ENCODE measurements at regions not wholly inside any gene's neighbourhood (a gene's known extent, or its start where the extent isn't known, plus 50 kb on each side); places are given as distances from the start of the nearest gene placed in this dataset.
A peak's percentile ranks its signal among the peaks of the same experiment; 100 is the strongest.

DNA sequence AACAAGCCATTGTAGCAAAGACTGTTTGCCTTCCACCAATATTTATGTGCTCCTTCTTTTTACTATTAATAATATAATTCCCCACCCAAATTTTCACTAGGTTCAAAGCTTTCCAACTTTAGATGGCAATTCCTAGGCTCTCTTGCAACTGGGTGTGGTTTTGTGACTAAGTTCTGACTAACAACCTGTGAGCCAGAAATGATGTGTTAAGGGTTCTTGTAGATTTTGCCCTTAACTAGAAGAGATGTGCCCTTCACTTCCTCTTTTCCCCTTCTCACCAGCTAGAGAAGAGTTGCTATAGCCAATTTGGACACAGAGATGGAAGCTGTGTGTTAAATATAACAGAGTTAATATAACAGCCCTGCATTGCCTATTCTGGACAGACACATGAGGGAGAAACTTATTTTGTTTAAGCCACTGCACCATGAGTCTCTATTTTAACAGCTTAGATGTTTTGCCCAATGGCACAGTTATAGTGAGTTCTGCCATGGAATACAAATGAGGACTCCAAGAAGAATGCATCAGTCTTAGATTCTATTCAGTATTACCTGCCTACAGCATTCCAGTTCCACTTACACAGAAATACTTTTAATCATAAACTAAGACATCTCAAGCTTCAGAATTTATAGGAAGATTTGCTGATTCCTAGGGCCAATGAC, 216.2 kb downstream of the DUSP6 start:
- no peak overlapping the region for H3K27ac Mint-ChIP-seq
- CTCF ChIA-PET = interaction anchor here (0.5 to 2.1 kb wide), 11 partner anchors 8 to 217 kb away, joined by 3 to 5 read pairs (median 3); partner anchors contain the start of gene DUSP6
- no peaks in the 10 kb centered on the region for H3K27me3 Mint-ChIP-seq
- no peak for DNase-seq
- no peak overlapping the region for H3K4me3 Mint-ChIP-seq
- no peaks in the 10 kb centered on the region for H3K9me3 Mint-ChIP-seq
- peaks cover 2% of the 10 kb centered on the region for H3K36me3 Mint-ChIP-seq (ENCODE audit: low read depth)
- peaks cover 34% of the 10 kb centered on the region for H3K4me1 Mint-ChIP-seq
- POLR2A ChIA-PET = interaction anchor here (0.6 kb wide), 1 partner anchor 174 kb away, joined by 3 read pairs; no protein-coding TSS in a partner anchor

DNA sequence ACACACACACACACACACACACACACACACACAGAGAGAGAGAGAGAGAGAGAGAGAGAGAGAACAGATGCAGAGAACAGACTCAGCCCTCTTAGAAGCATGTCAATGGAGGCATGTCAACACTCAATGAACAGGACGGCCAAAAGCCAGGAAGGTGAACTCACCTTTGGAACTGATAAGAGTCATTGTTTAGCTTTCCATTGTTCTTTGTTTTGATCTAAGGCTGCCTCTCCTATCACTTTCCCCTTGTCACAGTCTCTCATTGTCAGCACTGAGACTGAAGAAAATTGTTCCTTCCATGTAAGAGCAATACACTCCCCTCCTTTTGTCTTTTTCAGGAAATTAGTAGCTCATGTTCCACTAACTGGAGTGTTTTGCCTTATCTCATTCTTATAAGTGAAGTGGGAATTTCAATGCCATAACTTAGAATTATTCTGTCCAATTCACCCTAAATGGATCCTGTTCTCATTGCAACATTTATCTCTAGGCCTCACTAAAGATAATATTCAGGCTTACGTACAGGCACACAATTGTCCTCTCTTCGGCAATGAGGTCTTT, 218.0 kb downstream of the DUSP6 start:
- peaks cover 3% of the 10 kb centered on the region for H3K9me3 Mint-ChIP-seq
- no peak overlapping the region for H3K27ac Mint-ChIP-seq
- no peak overlapping the region for H3K4me3 Mint-ChIP-seq
- ChIA-PET CTCF (interaction anchor here (0.8 to 1.0 kb wide), 2 partner anchors 45 to 71 kb away, joined by 3 read pairs; no protein-coding TSS in a partner anchor), POLR2A (no interaction called here)
- H3K27me3 Mint-ChIP-seq = no peaks in the 10 kb centered on the region
- H3K36me3 Mint-ChIP-seq (ENCODE audit: low read depth) = no peaks in the 10 kb centered on the region
- no peak for DNase-seq
- peaks cover 37% of the 10 kb centered on the region for H3K4me1 Mint-ChIP-seq

DNA sequence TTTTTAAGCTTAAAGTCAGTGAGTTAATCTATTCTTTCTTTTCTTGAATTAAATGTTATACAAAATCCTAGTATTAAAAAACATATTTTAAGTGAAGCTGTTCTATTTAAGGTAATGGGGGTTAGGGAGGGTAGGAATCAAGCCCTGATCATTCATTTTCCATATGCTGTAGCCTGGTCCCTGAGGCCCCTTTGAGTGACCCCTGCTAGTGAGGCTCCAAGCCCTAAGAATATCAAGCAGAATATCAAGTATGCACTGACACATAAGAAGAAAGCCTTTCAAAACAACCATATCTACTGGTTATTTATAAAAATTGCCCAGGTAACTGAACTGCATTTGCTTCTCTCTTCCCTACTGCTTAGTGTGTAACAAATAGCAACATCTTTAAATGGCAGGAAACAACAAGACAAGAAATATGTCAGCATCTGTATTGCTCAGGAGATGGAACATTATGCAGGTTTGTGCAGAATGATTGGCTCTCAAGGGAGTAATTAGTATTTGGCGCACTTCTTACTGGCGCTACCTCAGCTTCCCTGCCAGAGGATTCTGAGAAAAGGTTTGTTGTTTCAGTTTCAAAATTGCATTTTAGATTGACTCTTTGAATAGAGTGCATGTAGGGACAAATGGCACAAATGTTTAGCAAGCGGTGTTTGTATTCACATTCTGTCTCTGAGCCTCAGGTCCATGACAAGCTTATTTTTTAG, 223.0 kb downstream of the DUSP6 start:
- DNase-seq = peak; percentile 7
- Mint-ChIP-seq H3K27ac (no peak overlapping the region), H3K9me3 (peaks cover 6% of the 10 kb centered on the region), H3K4me3 (no peak overlapping the region), H3K27me3 (no peaks in the 10 kb centered on the region), H3K36me3 (ENCODE audit: low read depth) (no peaks in the 10 kb centered on the region), H3K4me1 (peaks cover 3% of the 10 kb centered on the region)
- POLR2A ChIA-PET = interaction anchor here (0.6 kb wide), 1 partner anchor 242 kb away, joined by 4 read pairs; no protein-coding TSS in a partner anchor
- CTCF ChIA-PET = interaction anchor here (1.7 kb wide), 1 partner anchor 11 kb away, joined by 4 read pairs; no protein-coding TSS in a partner anchor

DNA sequence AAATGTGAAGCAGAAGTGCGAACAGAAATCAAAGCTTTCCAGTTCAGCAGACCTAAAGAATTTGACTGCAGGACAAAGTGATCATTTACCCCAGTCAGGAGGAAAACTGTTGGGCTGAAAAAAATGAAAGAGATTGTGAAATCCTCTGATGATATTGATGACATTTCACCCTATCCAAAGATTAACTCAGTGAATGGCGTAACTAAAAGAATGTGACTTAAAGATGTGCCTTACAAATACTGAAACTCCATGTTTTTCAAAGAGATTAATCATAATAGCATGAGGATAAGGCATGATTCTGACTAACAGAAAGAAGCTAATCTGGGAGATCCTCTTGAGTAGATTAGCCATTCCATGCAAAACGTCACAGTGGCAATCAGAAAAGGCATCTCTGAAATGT, 225.6 kb downstream of the DUSP6 start:
- ChIA-PET CTCF (interaction anchor here (1.0 kb wide), 1 partner anchor 16 kb away, joined by 3 read pairs; no protein-coding TSS in a partner anchor), POLR2A (no interaction called here)
- H3K9me3 Mint-ChIP-seq = peaks cover 6% of the 10 kb centered on the region
- H3K27ac Mint-ChIP-seq = no peak overlapping the region
- peaks cover 3% of the 10 kb centered on the region for H3K4me1 Mint-ChIP-seq
- H3K4me3 Mint-ChIP-seq = no peak overlapping the region
- DNase-seq = no peak
- no peaks in the 10 kb centered on the region for H3K36me3 Mint-ChIP-seq (ENCODE audit: low read depth)
- H3K27me3 Mint-ChIP-seq = no peaks in the 10 kb centered on the region

DNA sequence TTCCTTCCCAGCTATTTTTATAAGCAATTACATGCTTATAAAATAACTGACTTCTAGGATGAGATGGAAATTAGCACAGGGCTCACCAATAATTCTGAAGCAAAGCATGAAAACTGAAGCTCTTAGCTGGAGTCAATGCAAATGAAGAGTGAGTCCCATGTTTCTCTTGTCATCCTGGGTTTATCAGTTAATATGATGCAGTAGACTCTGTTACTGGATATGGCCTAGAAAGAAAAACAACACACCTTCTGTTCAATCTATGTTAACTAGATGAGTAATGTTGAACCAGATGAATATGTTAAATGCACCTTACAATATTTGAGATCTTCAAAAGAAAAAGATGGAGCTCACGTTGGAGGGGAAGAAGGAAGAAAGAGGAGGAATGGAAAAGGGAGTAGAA, 229.4 kb downstream of the DUSP6 start:
- no peaks in the 10 kb centered on the region for H3K9me3 Mint-ChIP-seq
- POLR2A ChIA-PET = no interaction called here
- no peaks in the 10 kb centered on the region for H3K36me3 Mint-ChIP-seq (ENCODE audit: low read depth)
- no peak for DNase-seq
- no peaks in the 10 kb centered on the region for H3K4me1 Mint-ChIP-seq
- H3K27ac Mint-ChIP-seq = no peak overlapping the region
- CTCF ChIA-PET = interaction anchor here (0.8 to 0.9 kb wide), 2 partner anchors 17 to 228 kb away, joined by 3 read pairs; no protein-coding TSS in a partner anchor
- H3K27me3 Mint-ChIP-seq = no peaks in the 10 kb centered on the region
- no peak overlapping the region for H3K4me3 Mint-ChIP-seq

DNA sequence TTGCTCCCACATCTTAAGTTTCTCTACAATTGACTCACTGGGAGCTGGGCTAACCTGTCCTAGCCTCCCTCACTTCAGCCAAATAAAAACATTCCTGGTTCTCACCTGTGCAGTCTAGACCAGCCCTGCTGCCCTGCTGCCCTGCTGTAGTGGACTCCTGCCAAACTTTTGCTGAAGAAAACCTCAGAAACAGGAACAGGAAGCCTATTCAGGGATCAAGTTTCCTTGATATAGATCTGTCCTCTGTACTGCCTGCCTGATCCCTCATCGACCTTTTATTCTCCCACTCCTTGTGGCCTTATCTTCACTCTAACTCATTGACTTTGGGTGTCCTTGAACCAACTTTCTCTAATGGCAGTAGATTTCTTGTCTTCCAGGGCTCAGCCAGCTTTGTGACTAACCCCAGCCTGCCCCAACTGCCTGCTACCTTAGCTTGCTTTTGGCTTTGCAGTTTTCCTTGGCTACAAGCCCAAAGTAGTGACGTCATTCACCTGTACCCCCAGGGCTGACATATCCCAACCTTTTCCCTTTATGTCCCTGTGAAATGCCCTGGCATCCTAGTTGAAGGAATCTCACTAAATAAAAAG, 234.8 kb downstream of the DUSP6 start:
- Mint-ChIP-seq H3K4me3 (no peak overlapping the region), H3K27me3 (peaks cover 5% of the 10 kb centered on the region), H3K9me3 (peaks cover 2% of the 10 kb centered on the region), H3K27ac (no peak overlapping the region), H3K36me3 (ENCODE audit: low read depth) (no peaks in the 10 kb centered on the region), H3K4me1 (peaks cover 3% of the 10 kb centered on the region)
- ChIA-PET POLR2A (no interaction called here), CTCF (interaction anchor here (1.0 kb wide), 1 partner anchor 18 kb away, joined by 3 read pairs; no protein-coding TSS in a partner anchor)
- DNase-seq = no peak

DNA sequence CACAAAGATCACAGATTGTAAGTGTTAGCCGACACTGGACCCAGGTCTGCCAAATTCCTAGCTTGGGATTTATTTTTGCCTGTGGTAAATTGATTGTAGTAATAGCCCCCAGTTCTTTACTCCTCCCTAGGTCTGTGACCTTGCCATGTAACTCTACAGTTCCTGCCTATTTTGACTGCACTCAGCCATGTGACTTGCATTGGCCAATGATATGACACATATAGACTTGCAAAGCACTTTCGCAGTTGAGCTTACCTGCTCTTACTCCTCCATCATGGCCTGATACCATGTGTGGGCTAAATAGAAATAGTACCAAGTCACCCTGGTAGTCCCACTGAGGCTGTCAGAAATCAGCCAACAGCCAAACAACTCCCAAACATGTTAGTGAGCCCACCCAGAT, 240.3 kb downstream of the DUSP6 start:
- H3K9me3 Mint-ChIP-seq = peaks cover 2% of the 10 kb centered on the region
- H3K27me3 Mint-ChIP-seq = peaks cover 5% of the 10 kb centered on the region
- H3K27ac Mint-ChIP-seq = no peak overlapping the region
- no peak for DNase-seq
- CTCF ChIA-PET = interaction anchor here (0.8 to 1.6 kb wide), 5 partner anchors 9 to 177 kb away, joined by 3 to 6 read pairs (median 3); no protein-coding TSS in a partner anchor
- H3K4me3 Mint-ChIP-seq = no peak overlapping the region
- H3K4me1 Mint-ChIP-seq = no peaks in the 10 kb centered on the region
- POLR2A ChIA-PET = no interaction called here
- no peaks in the 10 kb centered on the region for H3K36me3 Mint-ChIP-seq (ENCODE audit: low read depth)

DNA sequence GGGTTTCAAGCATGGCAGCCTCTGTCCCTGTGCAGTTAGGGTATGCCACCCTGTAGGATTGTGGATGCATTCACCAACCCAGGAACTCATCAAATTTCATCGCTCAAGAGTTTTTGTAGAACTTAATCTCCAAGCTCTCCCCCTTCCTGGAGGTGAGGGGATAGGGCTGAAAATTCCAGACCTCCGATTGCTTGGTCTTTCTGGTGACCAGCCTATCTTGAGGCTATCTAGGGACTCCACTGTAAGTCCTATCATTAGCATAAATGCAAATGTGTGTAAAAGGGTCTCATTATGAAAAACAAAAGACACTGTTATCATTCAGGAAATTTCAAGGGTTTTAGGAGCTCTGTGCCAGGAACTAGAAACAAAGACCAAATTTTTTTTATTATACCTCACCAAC, 244.0 kb downstream of the DUSP6 start:
- ChIA-PET POLR2A (no interaction called here), CTCF (interaction anchor here (0.9 kb wide), 1 partner anchor 43 kb away, joined by 4 read pairs; no protein-coding TSS in a partner anchor)
- Mint-ChIP-seq H3K4me3 (no peak overlapping the region), H3K27ac (no peak overlapping the region), H3K4me1 (no peaks in the 10 kb centered on the region), H3K27me3 (peaks cover under 1% of the 10 kb centered on the region), H3K36me3 (ENCODE audit: low read depth) (no peaks in the 10 kb centered on the region), H3K9me3 (peaks cover 6% of the 10 kb centered on the region)
- no peak for DNase-seq

DNA sequence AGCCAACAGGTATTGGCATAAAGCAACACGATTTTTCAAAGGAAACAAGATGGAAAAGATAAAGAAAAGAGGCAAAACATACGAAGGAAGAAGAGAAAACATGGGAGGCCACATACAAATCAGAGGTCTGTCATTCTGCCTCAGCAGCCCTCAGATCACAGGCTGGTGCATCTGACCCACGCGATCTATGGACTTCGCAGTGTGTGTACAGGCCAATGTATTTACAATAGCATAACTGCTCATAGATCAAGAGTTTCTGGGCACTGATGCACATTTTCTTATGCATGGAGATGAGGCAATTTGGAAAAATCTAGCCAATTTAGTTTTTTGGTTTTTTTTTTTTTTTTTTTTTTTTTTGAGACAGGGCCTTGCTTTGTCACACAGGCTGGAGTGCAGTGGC, 245.4 kb downstream of the DUSP6 start:
- Mint-ChIP-seq H3K4me3 (no peak overlapping the region), H3K4me1 (no peaks in the 10 kb centered on the region), H3K36me3 (ENCODE audit: low read depth) (no peaks in the 10 kb centered on the region), H3K9me3 (peaks cover 6% of the 10 kb centered on the region), H3K27me3 (no peaks in the 10 kb centered on the region), H3K27ac (no peak overlapping the region)
- ChIA-PET CTCF (no interaction called here), POLR2A (no interaction called here)
- no peak for DNase-seq

DNA sequence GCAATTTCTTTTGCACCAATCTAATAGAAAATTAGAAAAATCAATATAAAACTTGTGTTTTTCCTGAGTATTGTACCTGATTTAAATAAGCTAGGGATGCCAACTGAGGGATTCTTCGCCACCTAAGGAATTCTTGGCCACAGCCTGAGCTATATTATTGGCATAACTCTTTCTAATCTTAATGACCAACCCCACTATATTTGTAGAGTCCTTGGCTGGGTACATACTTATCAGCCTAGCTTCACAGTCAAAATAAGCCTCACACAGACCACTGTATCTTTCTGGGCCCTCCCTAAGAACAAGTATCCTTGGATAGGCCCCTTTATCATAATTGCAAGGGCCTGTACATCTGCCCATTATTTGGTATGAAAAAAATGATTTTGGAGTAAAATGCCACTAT, 247.1 kb downstream of the DUSP6 start:
- POLR2A ChIA-PET = no interaction called here
- no peaks in the 10 kb centered on the region for H3K4me1 Mint-ChIP-seq
- H3K9me3 Mint-ChIP-seq = peaks cover 6% of the 10 kb centered on the region
- no peaks in the 10 kb centered on the region for H3K36me3 Mint-ChIP-seq (ENCODE audit: low read depth)
- H3K27ac Mint-ChIP-seq = no peak overlapping the region
- H3K4me3 Mint-ChIP-seq = no peak overlapping the region
- no peaks in the 10 kb centered on the region for H3K27me3 Mint-ChIP-seq
- DNase-seq = no peak
- CTCF ChIA-PET = no interaction called here

DNA sequence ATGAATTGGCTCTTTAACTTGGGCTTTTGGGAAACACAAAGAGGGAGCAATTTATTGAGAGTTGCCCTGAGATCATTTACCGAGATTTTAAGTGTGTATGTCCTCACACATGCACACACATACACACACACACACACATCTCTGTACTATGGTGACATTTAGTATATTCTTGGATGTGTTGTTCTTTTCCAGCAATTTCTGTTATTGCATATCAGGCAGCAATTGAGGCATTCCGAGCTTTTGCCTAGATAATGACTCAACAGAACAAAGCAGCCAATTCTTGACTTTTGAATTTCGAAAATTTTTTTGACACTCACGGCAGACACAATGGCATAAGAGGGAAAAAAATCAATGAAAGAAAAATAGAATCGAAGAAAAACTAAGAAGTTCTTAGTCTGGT, 248.5 kb downstream of the DUSP6 start:
- Mint-ChIP-seq H3K36me3 (ENCODE audit: low read depth) (no peaks in the 10 kb centered on the region), H3K9me3 (peaks cover 6% of the 10 kb centered on the region), H3K27ac (no peak overlapping the region), H3K4me1 (no peaks in the 10 kb centered on the region), H3K4me3 (no peak overlapping the region), H3K27me3 (no peaks in the 10 kb centered on the region)
- no peak for DNase-seq
- ChIA-PET POLR2A (no interaction called here), CTCF (interaction anchor here (1.3 to 1.6 kb wide), 2 partner anchors 16 to 140 kb away, joined by 3 to 5 read pairs; no protein-coding TSS in a partner anchor)

DNA sequence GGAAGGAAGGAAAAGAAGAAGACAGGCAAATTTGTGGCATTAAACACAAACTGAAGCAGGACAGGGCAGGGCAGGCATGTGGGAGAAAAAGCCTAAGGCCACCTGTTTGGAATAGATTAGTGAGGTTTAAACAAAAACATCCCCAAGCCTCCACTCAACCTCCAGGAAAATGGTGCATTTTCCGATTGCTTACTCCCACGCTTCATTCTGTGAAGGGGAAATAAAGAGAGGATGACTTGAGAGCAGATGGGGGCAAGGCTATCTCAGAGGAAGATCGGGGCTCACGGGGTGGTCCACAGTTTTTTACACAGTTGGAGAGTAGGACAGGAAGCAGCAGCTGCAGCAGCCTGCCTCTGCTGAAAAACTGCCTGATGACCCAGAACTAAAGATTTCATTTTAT, 250.9 kb downstream of the DUSP6 start:
- Mint-ChIP-seq H3K36me3 (ENCODE audit: low read depth) (no peaks in the 10 kb centered on the region), H3K27me3 (no peaks in the 10 kb centered on the region), H3K4me3 (no peak overlapping the region), H3K4me1 (no peaks in the 10 kb centered on the region), H3K27ac (no peak overlapping the region), H3K9me3 (peaks cover 6% of the 10 kb centered on the region)
- no peak for DNase-seq
- POLR2A ChIA-PET = no interaction called here
- CTCF ChIA-PET = no interaction called here
